ENCODE measurements at regions not wholly inside any gene's neighbourhood (a gene's known extent, or its start where the extent isn't known, plus 50 kb on each side); places are given as distances from the start of the nearest gene placed in this dataset.

GRCh38 chr12:9391815-9392214, 183.6 kb upstream of the PZP start:
- DNase-seq (ENCODE audit: low read depth) = no peak
- H3K4me3 ChIP-seq (ENCODE audit: low read depth, low read length) = no peak overlapping the region
- TF ChIP-seq, protein P1, sequence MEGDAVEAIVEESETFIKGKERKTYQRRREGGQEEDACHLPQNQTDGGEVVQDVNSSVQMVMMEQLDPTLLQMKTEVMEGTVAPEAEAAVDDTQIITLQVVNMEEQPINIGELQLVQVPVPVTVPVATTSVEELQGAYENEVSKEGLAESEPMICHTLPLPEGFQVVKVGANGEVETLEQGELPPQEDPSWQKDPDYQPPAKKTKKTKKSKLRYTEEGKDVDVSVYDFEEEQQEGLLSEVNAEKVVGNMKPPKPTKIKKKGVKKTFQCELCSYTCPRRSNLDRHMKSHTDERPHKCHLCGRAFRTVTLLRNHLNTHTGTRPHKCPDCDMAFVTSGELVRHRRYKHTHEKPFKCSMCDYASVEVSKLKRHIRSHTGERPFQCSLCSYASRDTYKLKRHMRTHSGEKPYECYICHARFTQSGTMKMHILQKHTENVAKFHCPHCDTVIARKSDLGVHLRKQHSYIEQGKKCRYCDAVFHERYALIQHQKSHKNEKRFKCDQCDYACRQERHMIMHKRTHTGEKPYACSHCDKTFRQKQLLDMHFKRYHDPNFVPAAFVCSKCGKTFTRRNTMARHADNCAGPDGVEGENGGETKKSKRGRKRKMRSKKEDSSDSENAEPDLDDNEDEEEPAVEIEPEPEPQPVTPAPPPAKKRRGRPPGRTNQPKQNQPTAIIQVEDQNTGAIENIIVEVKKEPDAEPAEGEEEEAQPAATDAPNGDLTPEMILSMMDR (IDR thresholded peaks at IDR 0.05; ENCODE audit: insufficient read depth, low read depth, low read length, missing control alignments) = no peak

GRCh38 chr12:9390761-9391160, 182.6 kb upstream of the PZP start:
- H3K4me3 ChIP-seq (ENCODE audit: low read depth, low read length) = no peak overlapping the region
- TF ChIP-seq, protein P1 (IDR thresholded peaks at IDR 0.05; ENCODE audit: insufficient read depth, low read depth, low read length, missing control alignments) = no peak
- DNase-seq (ENCODE audit: low read depth) = no peak

DNA sequence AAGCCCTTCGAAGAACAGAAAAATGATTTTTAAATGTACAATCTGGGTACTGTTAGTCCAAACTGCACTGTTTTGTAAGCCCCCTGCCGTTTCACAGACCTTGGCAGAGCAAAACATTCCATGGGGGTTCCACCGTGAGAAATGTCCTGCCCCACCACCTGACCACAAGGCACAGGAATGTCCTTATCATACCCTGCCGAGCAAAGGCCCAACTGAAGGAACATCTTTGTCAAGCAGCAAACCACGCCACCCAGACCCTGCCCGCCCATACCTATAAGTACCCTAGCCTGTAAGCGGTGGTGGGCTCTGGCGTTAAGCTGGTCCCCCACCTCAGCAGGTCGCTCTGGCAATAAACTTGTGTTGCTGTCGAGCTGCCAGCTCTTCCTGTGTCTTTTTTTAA, 181.6 kb upstream of the PZP start:
- TF ChIP-seq, protein P1 (IDR thresholded peaks at IDR 0.05; ENCODE audit: insufficient read depth, low read depth, low read length, missing control alignments) = no peak
- no peak for DNase-seq (ENCODE audit: low read depth)
- H3K4me3 ChIP-seq (ENCODE audit: low read depth, low read length) = no peak overlapping the region

DNA sequence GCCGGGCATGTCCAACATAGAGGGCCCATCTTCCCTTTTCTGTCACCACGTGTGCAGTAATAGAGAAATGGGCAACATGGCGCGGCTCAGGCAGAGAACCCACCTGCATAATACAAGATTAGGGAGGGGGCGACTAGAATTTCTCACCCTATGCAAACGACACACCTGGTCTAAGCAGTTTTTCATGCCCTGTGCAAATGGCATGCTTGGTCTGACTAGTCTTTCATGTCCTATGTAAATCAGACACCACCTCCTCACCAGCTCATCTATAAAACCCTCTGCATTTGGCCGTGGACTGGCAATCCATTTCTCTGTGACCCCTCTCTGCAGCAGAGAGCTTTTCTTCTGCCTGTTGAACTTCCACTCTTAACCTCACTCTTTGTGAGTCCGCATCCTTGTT, 180.2 kb upstream of the PZP start:
- no peak for DNase-seq (ENCODE audit: low read depth)
- H3K4me3 ChIP-seq (ENCODE audit: low read depth, low read length) = no peak overlapping the region
- TF ChIP-seq, protein P1 (IDR thresholded peaks at IDR 0.05; ENCODE audit: insufficient read depth, low read depth, low read length, missing control alignments) = no peak

- DNase-seq (ENCODE audit: low read depth) = no peak
- H3K4me3 ChIP-seq (ENCODE audit: low read depth, low read length) = no peak overlapping the region
- TF ChIP-seq, protein P1 (IDR thresholded peaks at IDR 0.05; ENCODE audit: insufficient read depth, low read depth, low read length, missing control alignments) = no peak
Measured at GRCh38 chr12:9387450-9387849, 179.3 kb upstream of the PZP start.

DNA sequence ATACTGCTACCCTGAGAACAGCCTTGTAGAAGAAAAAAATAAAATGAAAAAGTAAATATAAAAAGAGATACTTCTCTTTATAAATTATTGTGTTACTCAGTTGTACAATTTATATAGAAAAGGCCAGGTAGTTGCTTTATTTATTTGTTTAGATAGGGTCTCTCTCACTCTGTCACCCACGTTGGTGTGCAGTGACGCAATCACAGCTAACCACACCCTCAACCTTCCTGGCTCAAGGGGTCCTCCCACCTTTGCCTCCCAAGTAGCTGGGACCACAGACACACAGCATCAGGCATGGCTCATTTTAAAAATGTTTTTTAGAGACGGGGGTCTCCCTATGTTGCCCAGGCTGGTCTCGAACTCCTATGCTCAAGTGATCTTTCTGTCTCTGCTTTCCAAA, 175.4 kb upstream of the PZP start:
- DNase-seq (ENCODE audit: low read depth) = no peak
- TF ChIP-seq, protein P1 (IDR thresholded peaks at IDR 0.05; ENCODE audit: insufficient read depth, low read depth, low read length, missing control alignments) = no peak
- H3K4me3 ChIP-seq (ENCODE audit: low read depth, low read length) = no peak overlapping the region

DNA sequence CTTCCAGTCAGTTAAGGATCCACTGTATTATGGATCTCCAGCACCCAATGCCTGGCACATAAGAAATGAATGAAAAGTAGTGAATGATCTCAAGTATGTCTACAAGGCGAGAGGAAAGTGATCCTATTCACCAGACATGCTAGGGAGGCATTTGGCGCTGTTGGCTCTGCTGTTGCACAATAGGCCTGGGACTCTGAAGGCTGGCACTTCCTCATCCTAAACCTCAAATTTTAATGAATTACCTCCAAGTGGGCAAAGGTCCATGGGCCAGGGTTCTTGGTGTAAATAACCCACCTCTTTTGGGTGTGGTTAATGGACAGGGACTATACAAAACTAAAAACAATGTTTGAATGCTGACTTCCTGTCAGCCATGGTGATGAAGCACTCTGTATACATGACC, 173.4 kb upstream of the PZP start:
- DNase-seq (ENCODE audit: low read depth) = no peak
- no peak overlapping the region for H3K4me3 ChIP-seq (ENCODE audit: low read depth, low read length)
- TF ChIP-seq, protein P1 (IDR thresholded peaks at IDR 0.05; ENCODE audit: insufficient read depth, low read depth, low read length, missing control alignments) = no peak

Data from GM12865 (cell line).